ENCODE measurements at regions not wholly inside any gene's neighbourhood (a gene's known extent, or its start where the extent isn't known, plus 50 kb on each side); places are given as distances from the start of the nearest gene placed in this dataset.

- H2AFZ ChIP-seq (ENCODE audit: low read length), result no peak overlapping the region
- H3K9me2 ChIP-seq (replicated peaks; ENCODE audit: low read depth, low read length), result no peaks in the 10 kb centered on the region
- H3K4me2 ChIP-seq (ENCODE audit: low read depth, low read length, poor library complexity, severe bottlenecking), result no peak overlapping the region
- no peaks in the 10 kb centered on the region for H3K27me3 ChIP-seq (ENCODE audit: insufficient read depth, low read length, poor library complexity, severe bottlenecking)
- TF ChIP-seq CTCF (conservative IDR thresholded peaks at IDR 0.05; ENCODE audit: low read length), result no peak
- no peak for TF ChIP-seq EZH2phosphoT487 (IDR thresholded peaks at IDR 0.05; ENCODE audit: borderline replicate concordance)
- no peak overlapping the region for H3K4me3 ChIP-seq (ENCODE audit: low read length, poor library complexity, severe bottlenecking)
- H3K79me2 ChIP-seq (ENCODE audit: insufficient read depth, low read length), result no peaks in the 10 kb centered on the region
- H3K4me1 ChIP-seq (ENCODE audit: insufficient read depth, low read length, poor library complexity, severe bottlenecking), result no peaks in the 10 kb centered on the region
- no peaks in the 10 kb centered on the region for H3K9me3 ChIP-seq (ENCODE audit: insufficient read depth, low read depth, low read length)
- H4K20me1 ChIP-seq (ENCODE audit: insufficient read depth, low read length, poor library complexity, severe bottlenecking), result no peaks in the 10 kb centered on the region
- H3F3A ChIP-seq (ENCODE audit: low read depth), result no peaks in the 10 kb centered on the region
- no peaks in the 10 kb centered on the region for H3K36me3 ChIP-seq (ENCODE audit: insufficient read depth, low read length)
- no peak overlapping the region for H3K9ac ChIP-seq (ENCODE audit: low read depth, low read length, poor library complexity, severe bottlenecking)
Measured at GRCh38 chr21:35566874-35567273, 493.5 kb downstream of the SETD4 start.

- H3K4me3 ChIP-seq (ENCODE audit: low read length, poor library complexity, severe bottlenecking), result no peak overlapping the region
- H3K4me1 ChIP-seq (ENCODE audit: insufficient read depth, low read length, poor library complexity, severe bottlenecking), result no peaks in the 10 kb centered on the region
- H2AFZ ChIP-seq (ENCODE audit: low read length), result no peak overlapping the region
- TF ChIP-seq EZH2phosphoT487 (IDR thresholded peaks at IDR 0.05; ENCODE audit: borderline replicate concordance), result no peak
- no peak for TF ChIP-seq CTCF (conservative IDR thresholded peaks at IDR 0.05; ENCODE audit: low read length)
- H3K9me3 ChIP-seq (ENCODE audit: insufficient read depth, low read depth, low read length), result no peaks in the 10 kb centered on the region
- no peaks in the 10 kb centered on the region for H3K27me3 ChIP-seq (ENCODE audit: insufficient read depth, low read length, poor library complexity, severe bottlenecking)
- no peak overlapping the region for H3K4me2 ChIP-seq (ENCODE audit: low read depth, low read length, poor library complexity, severe bottlenecking)
- no peaks in the 10 kb centered on the region for H3K9me2 ChIP-seq (replicated peaks; ENCODE audit: low read depth, low read length)
- no peak overlapping the region for H3K9ac ChIP-seq (ENCODE audit: low read depth, low read length, poor library complexity, severe bottlenecking)
- no peaks in the 10 kb centered on the region for H4K20me1 ChIP-seq (ENCODE audit: insufficient read depth, low read length, poor library complexity, severe bottlenecking)
- no peaks in the 10 kb centered on the region for H3K36me3 ChIP-seq (ENCODE audit: insufficient read depth, low read length)
- H3K79me2 ChIP-seq (ENCODE audit: insufficient read depth, low read length), result no peaks in the 10 kb centered on the region
- H3F3A ChIP-seq (ENCODE audit: low read depth), result no peaks in the 10 kb centered on the region
Measured at GRCh38 chr21:35565204-35565611, 495.1 kb downstream of the SETD4 start.

- no peaks in the 10 kb centered on the region for H3K79me2 ChIP-seq (ENCODE audit: insufficient read depth, low read length)
- no peak overlapping the region for H3K9ac ChIP-seq (ENCODE audit: low read depth, low read length, poor library complexity, severe bottlenecking)
- no peaks in the 10 kb centered on the region for H3F3A ChIP-seq (ENCODE audit: low read depth)
- TF ChIP-seq CTCF (conservative IDR thresholded peaks at IDR 0.05; ENCODE audit: low read length), result no peak
- no peak for TF ChIP-seq EZH2phosphoT487 (IDR thresholded peaks at IDR 0.05; ENCODE audit: borderline replicate concordance)
- no peak overlapping the region for H2AFZ ChIP-seq (ENCODE audit: low read length)
- H3K36me3 ChIP-seq (ENCODE audit: insufficient read depth, low read length), result no peaks in the 10 kb centered on the region
- no peaks in the 10 kb centered on the region for H3K9me2 ChIP-seq (replicated peaks; ENCODE audit: low read depth, low read length)
- no peaks in the 10 kb centered on the region for H4K20me1 ChIP-seq (ENCODE audit: insufficient read depth, low read length, poor library complexity, severe bottlenecking)
- no peaks in the 10 kb centered on the region for H3K27me3 ChIP-seq (ENCODE audit: insufficient read depth, low read length, poor library complexity, severe bottlenecking)
- H3K9me3 ChIP-seq (ENCODE audit: insufficient read depth, low read depth, low read length), result no peaks in the 10 kb centered on the region
- no peak overlapping the region for H3K4me3 ChIP-seq (ENCODE audit: low read length, poor library complexity, severe bottlenecking)
- no peaks in the 10 kb centered on the region for H3K4me1 ChIP-seq (ENCODE audit: insufficient read depth, low read length, poor library complexity, severe bottlenecking)
- H3K4me2 ChIP-seq (ENCODE audit: low read depth, low read length, poor library complexity, severe bottlenecking), result no peak overlapping the region
Measured at GRCh38 chr21:35563885-35564451, 496.4 kb downstream of the SETD4 start.
